DOHH2 (cell line): ENCODE measurements at regions not wholly inside any gene's neighbourhood (a gene's known extent, or its start where the extent isn't known, plus 50 kb on each side); places are given as distances from the start of the nearest gene placed in this dataset.

Experiments
- EZH2phosphoT487 ChIP-seq: fragments of 200-600 bp; sonication (generic); IDR thresholded peaks from 2 replicates; pipeline ENCODE4 v1.6.1; 2017; ENCODE audit warnings: borderline replicate concordance, mild to moderate bottlenecking, antibody characterized with exemption, low read length, moderate library complexity, mixed read lengths
- TF ChIP-seq, protein P1 (sequence below): fragments of 200-600 bp; sonication (generic); IDR thresholded peaks from one replicate; pipeline ENCODE4 v1.5.1; 2014; ENCODE audit warnings: antibody characterized with exemption, mild to moderate bottlenecking, low read depth, low read length; ENCODE audit not compliant: poor library complexity, severe bottlenecking

DNA sequence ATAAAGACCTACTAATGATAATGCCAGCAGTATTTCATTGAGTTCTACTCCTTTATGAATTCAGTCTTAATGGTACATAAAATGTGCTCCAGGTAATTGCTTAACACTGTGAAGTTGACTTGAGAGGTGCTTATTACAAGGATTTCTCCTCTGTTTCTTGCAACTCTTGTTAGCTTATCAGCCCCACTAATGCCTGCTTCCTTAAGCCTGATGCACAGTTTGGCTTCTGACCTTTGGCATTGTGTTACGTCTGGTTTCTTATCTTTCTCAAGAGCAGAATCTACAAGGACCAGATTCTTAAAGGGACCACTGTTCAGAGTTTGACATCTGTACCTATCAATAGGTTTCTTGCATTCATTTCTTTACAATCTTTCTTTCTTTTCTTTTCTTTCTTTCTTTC is 223.9 kb upstream of the CWC22 start:
- TF ChIP-seq, protein P1, sequence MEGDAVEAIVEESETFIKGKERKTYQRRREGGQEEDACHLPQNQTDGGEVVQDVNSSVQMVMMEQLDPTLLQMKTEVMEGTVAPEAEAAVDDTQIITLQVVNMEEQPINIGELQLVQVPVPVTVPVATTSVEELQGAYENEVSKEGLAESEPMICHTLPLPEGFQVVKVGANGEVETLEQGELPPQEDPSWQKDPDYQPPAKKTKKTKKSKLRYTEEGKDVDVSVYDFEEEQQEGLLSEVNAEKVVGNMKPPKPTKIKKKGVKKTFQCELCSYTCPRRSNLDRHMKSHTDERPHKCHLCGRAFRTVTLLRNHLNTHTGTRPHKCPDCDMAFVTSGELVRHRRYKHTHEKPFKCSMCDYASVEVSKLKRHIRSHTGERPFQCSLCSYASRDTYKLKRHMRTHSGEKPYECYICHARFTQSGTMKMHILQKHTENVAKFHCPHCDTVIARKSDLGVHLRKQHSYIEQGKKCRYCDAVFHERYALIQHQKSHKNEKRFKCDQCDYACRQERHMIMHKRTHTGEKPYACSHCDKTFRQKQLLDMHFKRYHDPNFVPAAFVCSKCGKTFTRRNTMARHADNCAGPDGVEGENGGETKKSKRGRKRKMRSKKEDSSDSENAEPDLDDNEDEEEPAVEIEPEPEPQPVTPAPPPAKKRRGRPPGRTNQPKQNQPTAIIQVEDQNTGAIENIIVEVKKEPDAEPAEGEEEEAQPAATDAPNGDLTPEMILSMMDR = no peak
- TF ChIP-seq EZH2phosphoT487 = no peak
